ENCODE measurements at regions not wholly inside any gene's neighbourhood (a gene's known extent, or its start where the extent isn't known, plus 50 kb on each side); places are given as distances from the start of the nearest gene placed in this dataset.

DNA sequence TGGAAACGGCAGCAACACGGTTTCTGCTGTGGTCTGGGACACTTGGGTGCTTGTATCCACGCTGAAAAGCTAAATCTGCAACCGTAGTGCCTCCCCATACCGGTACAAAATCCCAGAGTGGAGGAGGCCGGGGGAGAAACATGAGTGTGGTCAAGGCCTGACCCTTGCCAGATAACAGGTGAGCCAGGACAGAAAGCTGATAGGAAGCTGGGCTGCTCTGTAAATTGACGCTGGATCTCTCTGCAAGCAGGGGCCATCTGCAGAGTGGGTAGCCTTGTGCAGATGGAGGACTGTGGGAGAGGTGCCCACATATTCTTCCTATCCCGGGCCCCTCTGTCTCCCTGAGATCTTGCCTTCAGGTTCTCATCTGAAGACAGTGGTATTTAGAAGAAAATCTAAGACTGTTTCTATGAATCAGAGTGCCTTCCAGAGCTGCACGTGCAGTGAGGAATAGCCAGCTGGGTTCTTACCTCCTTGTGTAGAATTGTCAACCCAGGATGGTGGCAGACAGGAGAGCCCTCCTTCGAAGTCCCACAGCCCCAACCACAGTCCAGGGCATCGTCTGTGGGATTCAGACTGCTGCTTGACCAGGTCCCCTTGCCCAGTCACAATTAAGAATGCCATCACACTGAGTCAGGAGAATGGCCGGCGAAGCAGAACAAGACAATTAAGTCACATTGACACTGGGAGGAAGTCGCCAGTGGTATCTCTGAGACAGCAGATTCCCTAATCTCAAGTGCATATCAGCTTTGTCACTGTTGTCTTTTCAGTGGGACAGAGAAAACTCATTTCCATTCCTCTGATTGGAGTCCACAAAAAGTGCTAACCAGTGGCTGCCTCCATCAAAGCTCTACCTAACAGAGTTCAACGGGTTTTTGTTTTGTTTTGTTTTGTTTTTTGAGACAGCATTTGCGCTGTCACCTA is 100.0 kb upstream of the RIPOR2 start:
- Mint-ChIP-seq H3K27me3 (no peaks in the 10 kb centered on the region), H3K27ac (peak overlapping the region; percentile 83), H3K36me3 (ENCODE audit: low read depth) (no peaks in the 10 kb centered on the region), H3K9me3 (no peaks in the 10 kb centered on the region), H3K4me3 (peak overlapping the region; percentile 60), H3K4me1 (ENCODE audit: low read depth) (peaks cover 41% of the 10 kb centered on the region)
- intact Hi-C loops (cut with micrococcal nuclease) = no loop called here

DNA sequence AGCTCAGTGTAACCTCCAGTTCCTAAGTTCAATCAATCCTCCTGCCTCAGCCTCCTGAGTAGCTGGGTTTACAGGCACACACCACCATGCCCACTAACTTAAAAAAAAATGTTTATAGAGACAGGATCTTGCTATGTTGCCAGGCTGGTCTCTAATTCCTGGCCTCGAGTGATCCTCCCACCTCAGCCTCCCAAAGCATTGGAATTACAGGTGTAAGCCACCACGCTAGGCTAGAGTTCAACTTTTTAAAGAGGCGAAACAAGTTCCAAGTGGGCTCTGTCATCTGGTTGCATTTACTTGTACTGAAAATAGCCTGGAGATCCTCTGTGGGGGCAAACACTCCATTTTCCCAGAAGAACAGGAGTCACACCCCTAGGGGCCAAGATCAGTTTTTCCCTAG is 100.7 kb upstream of the RIPOR2 start:
- H3K4me3 Mint-ChIP-seq = no peak overlapping the region
- peak overlapping the region; percentile 83 for H3K27ac Mint-ChIP-seq
- H3K4me1 Mint-ChIP-seq (ENCODE audit: low read depth) = peaks cover 48% of the 10 kb centered on the region
- H3K36me3 Mint-ChIP-seq (ENCODE audit: low read depth) = no peaks in the 10 kb centered on the region
- no peaks in the 10 kb centered on the region for H3K9me3 Mint-ChIP-seq
- intact Hi-C loops (cut with micrococcal nuclease) = no loop called here
- peaks cover 1% of the 10 kb centered on the region for H3K27me3 Mint-ChIP-seq

- intact Hi-C loops (cut with micrococcal nuclease) = no loop called here
- Mint-ChIP-seq H3K4me1 (ENCODE audit: low read depth) (peaks cover 67% of the 10 kb centered on the region), H3K27me3 (peaks cover 2% of the 10 kb centered on the region), H3K9me3 (no peaks in the 10 kb centered on the region), H3K27ac (no peak overlapping the region), H3K36me3 (ENCODE audit: low read depth) (no peaks in the 10 kb centered on the region), H3K4me3 (no peak overlapping the region)
These were observed 102.5 kb upstream of the RIPOR2 start for GRCh38 chr6:25038300-25038699.

GRCh38 chr6:25038999-25039398 is 103.2 kb upstream of the RIPOR2 start:
- Mint-ChIP-seq H3K9me3 (no peaks in the 10 kb centered on the region), H3K4me3 (no peak overlapping the region), H3K4me1 (ENCODE audit: low read depth) (peaks cover 68% of the 10 kb centered on the region), H3K36me3 (ENCODE audit: low read depth) (no peaks in the 10 kb centered on the region), H3K27me3 (peaks cover 2% of the 10 kb centered on the region), H3K27ac (no peak overlapping the region)
- intact Hi-C loops (cut with micrococcal nuclease) = no loop called here

DNA sequence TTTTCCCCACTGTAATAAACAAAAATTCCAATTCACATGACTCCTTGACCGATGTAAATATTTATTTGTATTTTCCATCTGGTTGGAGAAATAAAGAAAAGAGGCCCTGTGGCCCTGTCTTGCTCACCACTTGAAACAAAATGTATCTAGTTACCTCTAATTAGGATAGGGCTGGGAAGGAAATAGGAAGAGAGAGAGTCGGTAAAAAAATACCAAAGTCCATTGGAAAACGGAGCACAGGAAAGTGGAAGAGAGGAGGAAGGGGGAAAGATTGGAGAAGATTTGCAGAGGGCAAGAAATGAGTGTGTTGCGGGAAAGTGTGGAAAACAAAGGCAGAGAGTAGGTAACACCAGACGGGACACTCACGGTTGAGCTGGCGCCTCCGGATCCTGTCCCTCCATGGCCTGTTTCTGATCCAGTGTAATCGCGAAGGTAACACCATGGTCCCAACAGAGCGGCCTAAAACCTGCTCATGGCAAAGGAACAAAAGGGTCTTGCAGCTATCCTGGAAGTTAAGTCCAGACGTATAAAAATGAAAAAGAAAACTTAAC is 105.8 kb upstream of the RIPOR2 start:
- H3K27me3 Mint-ChIP-seq = peaks cover 2% of the 10 kb centered on the region
- H3K27ac Mint-ChIP-seq = peak overlapping the region; percentile 19
- H3K4me3 Mint-ChIP-seq = peak overlapping the region; percentile 1
- H3K36me3 Mint-ChIP-seq (ENCODE audit: low read depth) = no peaks in the 10 kb centered on the region
- intact Hi-C loops (cut with micrococcal nuclease) = no loop called here
- peaks cover 46% of the 10 kb centered on the region for H3K4me1 Mint-ChIP-seq (ENCODE audit: low read depth)
- H3K9me3 Mint-ChIP-seq = no peaks in the 10 kb centered on the region

GRCh38 chr6:25042036-25042521 is 106.3 kb upstream of the RIPOR2 start:
- H3K4me3 Mint-ChIP-seq = peak overlapping the region; percentile 18
- peak overlapping the region; percentile 19 for H3K27ac Mint-ChIP-seq
- peaks cover 2% of the 10 kb centered on the region for H3K27me3 Mint-ChIP-seq
- intact Hi-C loops (cut with micrococcal nuclease) = no loop called here
- no peaks in the 10 kb centered on the region for H3K9me3 Mint-ChIP-seq
- no peaks in the 10 kb centered on the region for H3K36me3 Mint-ChIP-seq (ENCODE audit: low read depth)
- H3K4me1 Mint-ChIP-seq (ENCODE audit: low read depth) = peaks cover 42% of the 10 kb centered on the region

GRCh38 chr6:25042536-25042935 is 106.8 kb upstream of the RIPOR2 start:
- peaks cover 38% of the 10 kb centered on the region for H3K4me1 Mint-ChIP-seq (ENCODE audit: low read depth)
- H3K9me3 Mint-ChIP-seq = no peaks in the 10 kb centered on the region
- H3K27ac Mint-ChIP-seq = peak overlapping the region; percentile 9
- peaks cover 2% of the 10 kb centered on the region for H3K27me3 Mint-ChIP-seq
- no peak overlapping the region for H3K4me3 Mint-ChIP-seq
- intact Hi-C loops (cut with micrococcal nuclease) = no loop called here
- H3K36me3 Mint-ChIP-seq (ENCODE audit: low read depth) = no peaks in the 10 kb centered on the region

GRCh38 chr6:25042984-25043725 is 107.4 kb upstream of the RIPOR2 start:
- H3K27ac Mint-ChIP-seq = peak overlapping the region; percentile 9
- H3K4me1 Mint-ChIP-seq (ENCODE audit: low read depth) = peaks cover 38% of the 10 kb centered on the region
- intact Hi-C loops (cut with micrococcal nuclease) = no loop called here
- H3K4me3 Mint-ChIP-seq = no peak overlapping the region
- no peaks in the 10 kb centered on the region for H3K36me3 Mint-ChIP-seq (ENCODE audit: low read depth)
- no peaks in the 10 kb centered on the region for H3K9me3 Mint-ChIP-seq
- H3K27me3 Mint-ChIP-seq = peaks cover 2% of the 10 kb centered on the region

DNA sequence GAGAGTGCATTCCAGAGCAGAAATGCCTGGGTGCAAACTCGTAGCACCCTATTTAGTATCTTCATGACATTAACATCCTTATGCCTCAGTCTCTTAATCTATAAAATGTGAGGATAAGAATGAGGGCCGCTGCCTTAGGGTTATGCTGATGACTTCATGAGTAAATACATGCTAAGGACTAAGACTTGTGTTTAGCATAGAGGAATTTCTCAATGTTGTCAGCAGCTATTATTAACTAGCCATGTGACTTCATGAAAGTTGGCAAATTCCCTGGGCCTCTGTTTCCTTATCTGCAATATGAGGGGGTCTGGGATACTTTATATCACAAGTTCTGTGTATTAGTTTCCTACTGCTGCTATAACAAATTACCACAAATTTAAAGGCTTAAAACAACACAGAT is 108.1 kb upstream of the RIPOR2 start:
- H3K27ac Mint-ChIP-seq = no peak overlapping the region
- H3K36me3 Mint-ChIP-seq (ENCODE audit: low read depth) = no peaks in the 10 kb centered on the region
- intact Hi-C loops (cut with micrococcal nuclease) = no loop called here
- no peak overlapping the region for H3K4me3 Mint-ChIP-seq
- no peaks in the 10 kb centered on the region for H3K9me3 Mint-ChIP-seq
- H3K27me3 Mint-ChIP-seq = peaks cover 2% of the 10 kb centered on the region
- H3K4me1 Mint-ChIP-seq (ENCODE audit: low read depth) = peaks cover 33% of the 10 kb centered on the region

DNA sequence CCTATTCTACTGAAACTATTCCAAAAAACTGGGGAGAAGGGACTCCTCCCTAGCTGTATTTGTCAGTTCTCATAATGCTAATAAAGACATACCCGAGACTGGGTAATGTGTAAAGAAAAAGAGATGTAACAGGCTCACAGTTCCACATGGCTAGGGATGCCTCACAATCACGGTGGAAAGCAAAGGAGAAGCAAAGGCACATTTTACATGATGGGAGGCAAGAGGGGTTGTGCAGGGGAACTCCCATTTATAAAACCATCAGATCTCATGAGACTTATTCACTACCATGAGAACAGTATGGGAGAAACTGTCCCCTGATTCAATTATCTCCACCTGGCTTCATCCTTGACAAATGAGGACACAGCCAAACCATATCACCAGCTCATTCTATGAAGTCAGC is 111.2 kb upstream of the RIPOR2 start:
- Mint-ChIP-seq H3K36me3 (ENCODE audit: low read depth) (no peaks in the 10 kb centered on the region), H3K27ac (no peak overlapping the region), H3K27me3 (no peaks in the 10 kb centered on the region), H3K4me1 (ENCODE audit: low read depth) (peaks cover 34% of the 10 kb centered on the region), H3K9me3 (no peaks in the 10 kb centered on the region), H3K4me3 (no peak overlapping the region)
- intact Hi-C loops (cut with micrococcal nuclease) = no loop called here

GRCh38 chr6:25050356-25050755 is 114.6 kb upstream of the RIPOR2 start:
- H3K4me1 Mint-ChIP-seq (ENCODE audit: low read depth) = peaks cover 42% of the 10 kb centered on the region
- no peak overlapping the region for H3K27ac Mint-ChIP-seq
- H3K27me3 Mint-ChIP-seq = no peaks in the 10 kb centered on the region
- H3K36me3 Mint-ChIP-seq (ENCODE audit: low read depth) = no peaks in the 10 kb centered on the region
- no peak overlapping the region for H3K4me3 Mint-ChIP-seq
- H3K9me3 Mint-ChIP-seq = no peaks in the 10 kb centered on the region
- intact Hi-C loops (cut with micrococcal nuclease) = no loop called here

DNA sequence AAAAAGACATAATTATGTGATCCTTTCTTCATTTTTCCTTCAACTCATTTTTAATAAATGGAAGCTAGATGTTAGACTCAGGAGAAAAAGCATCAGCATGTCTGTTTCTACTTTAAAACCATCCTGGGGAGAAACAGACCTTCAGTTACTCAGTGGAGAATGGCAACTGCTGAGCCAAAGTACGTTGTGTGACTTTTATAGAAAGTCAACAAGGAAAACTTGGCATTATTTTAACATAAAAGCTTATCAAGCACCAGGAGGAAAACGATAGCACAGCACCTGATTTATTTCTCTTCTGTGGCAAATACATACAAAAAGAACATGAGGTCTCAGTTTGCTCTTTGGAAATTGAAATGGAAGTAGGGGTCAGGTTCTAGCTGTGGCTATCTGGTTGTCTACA is 115.3 kb upstream of the RIPOR2 start:
- no peaks in the 10 kb centered on the region for H3K9me3 Mint-ChIP-seq
- H3K27me3 Mint-ChIP-seq = no peaks in the 10 kb centered on the region
- no peak overlapping the region for H3K4me3 Mint-ChIP-seq
- H3K36me3 Mint-ChIP-seq (ENCODE audit: low read depth) = no peaks in the 10 kb centered on the region
- H3K27ac Mint-ChIP-seq = no peak overlapping the region
- intact Hi-C loops (cut with micrococcal nuclease) = no loop called here
- peaks cover 48% of the 10 kb centered on the region for H3K4me1 Mint-ChIP-seq (ENCODE audit: low read depth)

DNA sequence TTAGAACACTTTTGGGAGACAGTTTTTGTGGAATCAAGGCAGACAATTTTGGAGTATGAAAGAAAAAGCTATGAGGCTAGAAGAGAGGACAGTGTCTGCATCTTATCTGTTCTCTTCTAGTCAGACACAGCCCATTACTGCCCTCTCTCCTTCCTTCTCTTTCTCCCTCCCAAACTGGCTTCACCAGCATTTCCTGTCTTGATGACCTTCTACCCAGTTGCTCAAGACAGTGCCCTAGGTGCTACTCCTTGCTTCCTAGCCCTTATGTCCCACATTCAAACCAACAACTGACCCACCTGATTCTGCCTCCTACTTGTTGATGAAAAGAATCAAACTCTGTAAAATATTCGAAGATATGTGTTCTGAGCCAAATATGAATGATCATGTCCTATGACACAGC is 116.4 kb upstream of the RIPOR2 start:
- Mint-ChIP-seq H3K27ac (no peak overlapping the region), H3K27me3 (no peaks in the 10 kb centered on the region), H3K36me3 (ENCODE audit: low read depth) (no peaks in the 10 kb centered on the region), H3K4me1 (ENCODE audit: low read depth) (peaks cover 59% of the 10 kb centered on the region), H3K9me3 (no peaks in the 10 kb centered on the region), H3K4me3 (no peak overlapping the region)
- intact Hi-C loops (cut with micrococcal nuclease) = no loop called here

DNA sequence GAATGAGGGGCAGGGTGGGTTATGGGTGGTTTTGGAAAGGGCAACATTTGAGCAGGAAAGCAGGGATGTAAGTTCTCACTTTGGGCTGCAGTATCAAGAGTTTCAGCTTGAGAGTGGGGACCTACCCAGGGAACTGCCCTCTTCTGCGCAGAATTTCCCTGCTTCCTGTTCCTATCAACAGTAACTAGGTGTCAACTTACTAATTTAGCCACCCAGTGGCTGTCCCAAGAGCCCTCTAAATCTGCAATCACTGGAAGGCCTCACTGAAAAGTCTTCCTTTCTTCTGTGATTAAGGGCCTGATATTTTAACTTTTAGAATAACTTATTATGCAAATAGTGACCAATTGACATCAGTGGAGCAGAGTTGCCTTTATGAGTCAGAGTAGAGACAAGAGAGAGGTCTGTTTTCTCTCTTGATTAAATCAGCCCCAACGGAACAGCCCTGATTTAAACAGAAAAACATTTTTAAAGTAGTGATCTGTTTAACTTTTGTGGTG is 118.2 kb upstream of the RIPOR2 start:
- H3K27ac Mint-ChIP-seq = peak overlapping the region; percentile 50
- H3K4me3 Mint-ChIP-seq = no peak overlapping the region

More for the DNA sequence above, 118.2 kb upstream of the RIPOR2 start:
- no peaks in the 10 kb centered on the region for H3K36me3 Mint-ChIP-seq (ENCODE audit: low read depth)
- intact Hi-C loops (cut with micrococcal nuclease) = no loop called here
- no peaks in the 10 kb centered on the region for H3K9me3 Mint-ChIP-seq
- H3K4me1 Mint-ChIP-seq (ENCODE audit: low read depth) = peaks cover 70% of the 10 kb centered on the region
- no peaks in the 10 kb centered on the region for H3K27me3 Mint-ChIP-seq

All from dendritic cell treated with granulocyte-macrophage colony-stimulating factor and Interleukin-4, amounts not matched to agents 40 ng/mL and 50 ng/mL, for 4 days (primary cell).